Stimulated activated CD4-positive, alpha-beta T cell treated with anti-CD3 and anti-CD28 coated beads, Interleukin-1b, Interleukin-23, amount 100 ng/mL, for 48 hours (primary cell): ENCODE measurements at regions not wholly inside any gene's neighbourhood (a gene's known extent, or its start where the extent isn't known, plus 50 kb on each side); places are given as distances from the start of the nearest gene placed in this dataset.

Experiments
- DNase-seq: peaks from one replicate; pipeline ENCODE4 v3.0.0-alpha.2; 2020

GRCh38 chr16:79497606-79498350 is 102.8 kb downstream of the MAF start:
- no peak for DNase-seq

- DNase-seq: no peak
Measured at GRCh38 chr16:79493911-79494310, 106.6 kb downstream of the MAF start.

DNA sequence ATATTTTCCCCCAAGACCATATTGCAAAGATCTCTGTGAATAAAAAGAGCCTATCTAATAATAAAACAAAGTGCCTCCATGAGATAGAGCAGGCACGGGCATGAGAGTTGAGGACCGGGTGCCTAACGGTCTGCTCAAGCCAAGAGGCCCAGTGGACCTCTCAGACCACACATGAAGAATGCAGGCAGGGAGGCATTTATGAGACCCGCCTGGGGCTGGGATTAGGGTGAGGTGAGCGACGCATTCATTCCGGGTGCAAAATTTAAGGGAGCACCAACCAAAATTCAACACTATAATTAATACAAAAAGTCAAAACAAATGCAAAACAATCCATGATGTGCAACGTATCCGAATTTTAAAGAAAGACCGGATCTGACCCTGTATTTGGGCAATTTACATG is 108.5 kb downstream of the MAF start:
- no peak for DNase-seq

- no peak for DNase-seq
Measured at GRCh38 chr16:79485020-79485419, 115.5 kb downstream of the MAF start.

DNA sequence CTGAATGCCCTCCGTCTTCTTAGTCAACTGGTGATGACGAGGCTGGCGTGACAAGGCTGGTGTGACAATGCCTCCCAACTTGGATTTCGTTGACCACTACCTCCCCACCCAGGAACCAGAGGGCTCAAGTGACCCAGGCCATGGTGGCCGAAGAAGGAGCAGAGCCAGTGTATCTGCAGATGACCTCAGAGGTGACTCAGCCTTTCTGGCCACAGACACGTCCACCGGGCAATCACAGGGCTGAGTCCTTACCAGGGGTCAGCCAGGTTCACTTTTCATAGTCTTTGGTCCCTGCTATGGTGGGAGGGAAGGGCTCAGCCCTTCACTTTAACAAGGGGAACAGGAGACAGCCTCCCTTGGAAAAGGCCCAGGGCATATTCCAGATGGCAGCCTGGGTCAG is 116.3 kb downstream of the MAF start:
- DNase-seq: no peak

DNA sequence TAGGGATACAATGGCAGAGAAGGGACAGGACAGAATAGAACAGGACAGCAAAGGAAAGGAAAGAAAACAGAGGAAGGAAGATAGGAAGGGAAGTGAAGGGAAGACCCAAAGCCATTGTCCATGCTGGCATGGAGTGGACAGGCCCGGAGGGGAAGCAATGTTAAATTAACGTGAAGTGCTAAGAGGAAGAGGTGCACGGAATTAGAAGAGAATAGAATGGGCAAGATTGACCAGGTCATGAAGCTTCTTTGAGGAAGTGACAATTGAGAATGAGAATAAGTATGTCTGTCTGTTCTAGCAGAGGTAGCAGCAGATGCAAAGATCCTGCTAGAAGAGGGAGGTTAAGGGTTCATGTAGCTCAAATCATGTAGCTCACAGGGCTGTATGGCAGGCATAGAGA is 117.2 kb downstream of the MAF start:
- DNase-seq: no peak

GRCh38 chr16:79482011-79482410 is 118.5 kb downstream of the MAF start:
- no peak for DNase-seq

GRCh38 chr16:79480929-79481328 is 119.6 kb downstream of the MAF start:
- DNase-seq: no peak

GRCh38 chr16:79480056-79480455 is 120.5 kb downstream of the MAF start:
- no peak for DNase-seq

GRCh38 chr16:79476580-79476979 is 124.0 kb downstream of the MAF start:
- DNase-seq: no peak

GRCh38 chr16:79475841-79476240 is 124.7 kb downstream of the MAF start:
- no peak for DNase-seq

GRCh38 chr16:79473456-79473855 is 127.1 kb downstream of the MAF start:
- DNase-seq: no peak

- DNase-seq: no peak
Measured at GRCh38 chr16:79472426-79472825, 128.1 kb downstream of the MAF start.

GRCh38 chr16:79469999-79470398 is 130.5 kb downstream of the MAF start:
- no peak for DNase-seq

DNA sequence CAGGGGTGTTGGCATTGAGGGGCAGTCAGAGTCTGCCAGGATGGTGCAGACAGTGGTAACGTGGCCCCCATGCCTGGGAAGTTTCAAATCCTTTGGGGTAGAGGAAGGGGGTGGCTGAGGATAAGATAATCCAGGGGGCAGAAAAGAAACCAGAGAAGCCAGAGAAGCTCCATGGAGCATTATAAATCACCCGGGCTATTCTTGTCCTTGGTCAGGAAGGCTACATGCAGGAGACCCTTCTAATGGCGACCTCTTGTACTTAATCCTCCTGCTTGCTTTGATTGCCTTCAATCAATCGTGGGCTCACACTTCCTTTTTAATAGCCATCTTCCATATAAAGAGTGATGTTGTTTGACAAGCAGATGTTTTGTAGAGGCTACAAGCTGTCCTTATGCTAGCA is 131.9 kb downstream of the MAF start:
- DNase-seq: no peak

- no peak for DNase-seq
Measured at GRCh38 chr16:79468121-79468552, 132.4 kb downstream of the MAF start.

GRCh38 chr16:79466111-79466510 is 134.4 kb downstream of the MAF start:
- DNase-seq: no peak

GRCh38 chr16:79463841-79464240 is 136.7 kb downstream of the MAF start:
- DNase-seq: no peak

DNA sequence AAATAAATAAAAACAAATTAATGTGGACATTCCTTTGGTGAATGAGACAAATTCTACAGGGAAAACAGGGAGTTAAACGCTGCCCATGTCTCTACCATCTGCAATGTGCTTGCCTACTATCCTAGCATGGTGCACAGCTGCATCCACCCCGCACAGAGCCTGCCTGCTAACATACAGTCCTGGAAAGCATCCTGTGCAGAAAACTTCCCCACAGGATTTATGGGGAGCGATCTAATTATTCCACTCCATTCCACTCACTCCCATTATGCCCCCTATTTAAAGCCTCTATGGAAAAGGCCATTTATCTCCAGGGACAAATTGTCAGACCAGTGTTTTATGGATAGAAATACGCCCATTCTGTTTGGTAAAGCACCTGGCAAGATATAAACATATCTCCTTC is 144.5 kb downstream of the MAF start:
- DNase-seq: no peak

DNA sequence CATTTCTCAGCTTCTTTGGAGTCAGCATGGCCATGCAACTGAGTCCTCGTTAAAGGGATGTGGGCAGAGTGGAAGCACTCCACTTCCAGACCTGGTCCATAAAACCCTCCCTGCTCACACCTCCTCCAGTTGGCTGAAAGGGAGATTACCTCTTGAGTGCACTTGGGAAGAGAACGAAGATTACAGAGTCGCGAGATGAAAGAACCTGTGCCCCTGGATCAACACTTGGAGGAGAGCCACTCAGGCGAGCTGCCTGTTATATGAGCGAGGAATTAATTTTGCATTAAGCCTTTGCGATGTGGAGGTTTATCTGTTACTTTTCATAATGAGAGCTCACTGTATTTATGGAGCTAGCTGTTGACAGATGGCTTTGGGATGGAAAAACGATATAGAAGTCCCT is 147.9 kb downstream of the MAF start:
- no peak for DNase-seq

- no peak for DNase-seq
Measured at GRCh38 chr16:79451196-79451816, 149.2 kb downstream of the MAF start.

DNA sequence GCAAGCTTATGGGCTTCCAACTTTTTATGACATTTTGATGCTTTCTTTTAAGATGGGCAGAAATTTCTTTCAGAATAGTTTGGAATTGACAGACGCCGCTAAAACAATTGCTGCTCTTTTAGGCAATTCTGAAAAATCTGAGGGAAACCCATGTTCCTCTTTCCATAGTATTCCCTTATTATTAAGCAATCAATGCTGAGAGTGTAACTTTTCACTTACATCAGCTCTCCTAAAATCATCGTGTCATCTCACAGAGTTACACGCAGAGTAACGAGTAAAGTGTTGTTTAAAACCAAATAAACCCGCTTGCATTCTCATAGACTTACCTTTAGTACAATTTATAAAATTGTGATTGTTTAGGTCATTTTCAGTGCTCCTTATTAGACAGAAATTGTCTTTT is 150.6 kb downstream of the MAF start:
- DNase-seq: no peak

DNA sequence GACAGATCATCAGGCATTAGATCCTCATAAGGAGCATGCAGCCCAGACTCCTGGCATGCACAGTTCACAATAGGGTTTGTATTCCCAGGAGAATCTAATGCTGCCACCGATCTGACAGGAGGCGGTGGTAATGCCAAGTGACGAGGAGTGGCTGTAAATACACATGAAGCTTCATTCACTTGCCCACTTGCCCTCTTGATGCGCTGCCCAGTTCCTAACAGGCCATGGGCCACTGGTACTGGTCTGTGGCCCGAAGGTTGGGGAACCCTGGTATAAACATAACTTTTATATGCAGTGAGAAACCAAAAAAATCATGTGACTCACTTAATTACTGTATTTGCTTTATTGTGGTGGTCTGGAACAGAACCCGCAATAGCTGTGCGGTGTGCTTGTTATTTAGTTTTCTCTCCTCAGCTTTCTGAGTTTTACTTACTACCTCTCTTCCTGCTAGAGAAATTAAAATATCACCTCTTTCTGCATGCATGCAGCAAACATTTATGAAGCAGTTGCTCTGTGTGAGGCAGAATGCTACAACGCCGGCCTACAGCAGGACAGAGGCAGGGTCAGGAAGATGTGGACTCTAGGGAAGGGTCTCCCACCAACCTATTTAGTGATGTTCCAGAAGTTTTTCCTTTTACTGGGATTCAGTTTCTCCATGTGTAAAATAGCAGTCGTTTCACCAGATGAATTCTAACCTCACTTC is 151.3 kb downstream of the MAF start:
- no peak for DNase-seq

DNA sequence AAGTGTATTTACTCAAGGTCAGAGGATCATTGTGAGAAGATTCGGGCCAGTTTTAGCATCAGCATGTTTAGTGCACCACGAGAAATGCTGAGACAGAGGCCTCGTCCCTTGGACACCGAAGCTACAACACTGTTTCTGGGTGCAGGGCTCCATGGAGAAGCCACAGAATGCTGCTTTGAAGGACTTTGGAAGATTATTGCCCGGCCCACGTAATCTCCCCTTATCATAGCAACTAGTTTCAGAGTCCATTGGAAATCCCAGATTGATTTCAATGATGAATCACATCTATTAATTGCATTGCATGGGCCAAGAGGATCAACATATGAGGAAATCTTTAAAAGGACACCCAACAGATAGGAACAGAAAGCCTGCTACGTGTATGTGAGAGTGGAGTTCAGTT is 156.0 kb downstream of the MAF start:
- DNase-seq: no peak
